ENCODE measurements at regions not wholly inside any gene's neighbourhood (a gene's known extent, or its start where the extent isn't known, plus 50 kb on each side); places are given as distances from the start of the nearest gene placed in this dataset.

DNA sequence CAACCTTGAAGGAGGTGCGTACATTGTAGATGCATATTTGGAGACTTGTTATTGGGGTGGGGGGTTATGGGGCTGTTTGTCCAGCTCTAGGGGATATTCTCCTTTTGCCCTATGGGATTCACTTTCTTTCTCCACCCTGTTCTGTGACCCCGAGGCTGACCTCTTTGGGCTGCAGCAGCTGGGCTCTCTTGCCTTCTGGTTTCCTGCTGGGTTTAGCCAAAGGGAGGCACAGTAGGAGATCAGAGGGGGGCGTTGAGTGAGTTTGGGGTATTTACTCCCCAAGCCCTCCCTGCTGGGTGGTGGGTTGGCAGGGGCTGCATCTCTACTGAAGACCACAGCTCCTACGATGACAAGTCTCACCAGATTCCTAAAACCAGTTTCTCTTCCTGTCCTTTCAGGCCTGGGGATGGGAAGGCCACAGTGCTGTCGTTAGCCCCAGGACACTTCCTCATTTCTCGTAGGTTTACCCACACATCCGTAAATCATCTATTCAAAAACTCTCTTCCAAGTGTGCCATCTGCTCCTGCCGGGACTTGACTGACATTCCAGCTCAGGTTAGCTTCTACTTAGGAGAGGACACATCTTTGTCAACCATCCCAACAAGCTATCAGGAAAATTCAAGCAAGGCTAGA is 127.1 kb downstream of the TMEM30B start:
- no peaks in the 10 kb centered on the region for H3K9me3 Mint-ChIP-seq (ENCODE audit: low read depth)
- ChIA-PET CTCF (interaction anchor here (1.2 to 1.5 kb wide), 2 partner anchors 8 to 804 kb away, joined by 3 to 5 read pairs; no protein-coding TSS in a partner anchor), POLR2A (no interaction called here)
- H3K36me3 Mint-ChIP-seq (ENCODE audit: low read depth) = no peaks in the 10 kb centered on the region
- H3K27ac Mint-ChIP-seq = no peak overlapping the region
- H3K4me3 Mint-ChIP-seq = no peak overlapping the region
- no peak for ATAC-seq
- no peaks in the 10 kb centered on the region for H3K4me1 Mint-ChIP-seq
- intact Hi-C loops (cut with DNase I, micrococcal nuclease) = no loop called here
- peaks cover 13% of the 10 kb centered on the region for H3K27me3 Mint-ChIP-seq
- no peak for DNase-seq

DNA sequence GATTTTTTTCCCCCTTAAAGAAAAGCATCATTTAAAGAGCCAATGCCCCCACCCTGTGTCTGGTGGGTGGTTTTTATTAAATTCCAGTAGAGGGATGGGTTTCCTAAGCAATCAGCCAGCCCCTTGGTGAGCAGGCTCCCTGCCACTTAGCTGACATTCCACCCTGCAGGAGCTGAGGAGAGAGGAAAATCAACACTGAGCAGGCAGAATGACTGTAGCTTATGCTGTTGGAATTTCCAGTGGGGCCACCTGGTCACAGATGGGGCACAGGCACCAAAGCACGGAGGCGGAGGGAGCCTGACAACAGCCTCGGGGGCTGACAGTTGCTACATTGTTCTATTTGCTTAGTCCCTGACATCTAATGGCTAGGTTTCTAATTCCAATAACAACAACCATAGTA is 127.7 kb downstream of the TMEM30B start:
- Mint-ChIP-seq H3K4me1 (no peaks in the 10 kb centered on the region), H3K9me3 (ENCODE audit: low read depth) (no peaks in the 10 kb centered on the region), H3K27me3 (peaks cover 13% of the 10 kb centered on the region), H3K36me3 (ENCODE audit: low read depth) (no peaks in the 10 kb centered on the region), H3K27ac (no peak overlapping the region), H3K4me3 (no peak overlapping the region)
- DNase-seq = no peak
- ChIA-PET POLR2A (no interaction called here), CTCF (no interaction called here)
- intact Hi-C loops (cut with DNase I, micrococcal nuclease) = no loop called here
- ATAC-seq = no peak

DNA sequence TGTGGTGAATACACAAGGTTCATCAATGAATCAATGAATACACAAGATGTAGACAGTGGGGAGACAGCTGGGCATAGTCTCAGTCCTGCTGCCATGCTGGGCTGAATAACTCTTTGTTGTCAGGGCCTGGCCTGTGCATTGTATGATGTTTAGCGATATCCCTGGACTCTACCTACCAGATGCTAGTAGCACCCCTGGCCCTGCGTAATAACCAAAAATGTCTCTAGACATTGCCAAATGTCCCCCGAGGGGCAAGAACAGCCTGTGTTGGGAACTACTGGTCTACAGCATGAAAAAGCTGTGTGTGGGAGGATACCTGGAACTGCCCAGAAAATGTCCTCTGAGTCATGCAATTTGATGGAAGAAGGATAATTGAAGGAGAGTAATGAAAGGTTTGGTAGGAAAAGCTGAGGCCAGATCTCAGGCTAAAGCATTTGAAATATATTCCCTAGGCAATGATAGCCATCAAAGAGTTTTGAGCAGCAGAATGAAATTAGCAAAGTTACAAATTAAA is 128.2 kb downstream of the TMEM30B start:
- CTCF ChIA-PET = no interaction called here
- H3K27ac Mint-ChIP-seq = no peak overlapping the region
- ATAC-seq = no peak
- peaks cover 13% of the 10 kb centered on the region for H3K27me3 Mint-ChIP-seq
- no peaks in the 10 kb centered on the region for H3K9me3 Mint-ChIP-seq (ENCODE audit: low read depth)
- POLR2A ChIA-PET = no interaction called here
- H3K36me3 Mint-ChIP-seq (ENCODE audit: low read depth) = no peaks in the 10 kb centered on the region
- no peaks in the 10 kb centered on the region for H3K4me1 Mint-ChIP-seq
- DNase-seq = no peak
- H3K4me3 Mint-ChIP-seq = no peak overlapping the region
- intact Hi-C loops (cut with DNase I, micrococcal nuclease) = no loop called here

DNA sequence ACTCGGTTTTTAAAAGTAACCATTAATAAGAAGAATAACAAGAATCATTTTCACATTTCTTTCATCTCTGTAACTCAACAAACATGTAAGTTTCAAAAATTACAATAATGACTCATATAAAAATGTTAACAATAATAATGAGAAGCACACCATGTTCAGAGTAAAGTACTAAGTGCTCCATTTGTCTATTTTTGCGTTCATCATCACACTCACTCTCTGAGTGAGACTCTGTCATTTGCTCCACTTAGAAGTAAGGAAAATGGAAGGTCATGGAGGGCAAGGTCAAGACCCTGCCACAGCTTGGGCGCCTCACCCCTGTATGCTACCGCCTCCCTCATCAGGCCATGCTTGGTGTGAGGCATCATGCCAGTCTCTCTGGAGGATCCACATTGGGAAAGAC is 129.9 kb downstream of the TMEM30B start:
- H3K4me3 Mint-ChIP-seq = no peak overlapping the region
- no peaks in the 10 kb centered on the region for H3K36me3 Mint-ChIP-seq (ENCODE audit: low read depth)
- no peaks in the 10 kb centered on the region for H3K9me3 Mint-ChIP-seq (ENCODE audit: low read depth)
- H3K27me3 Mint-ChIP-seq = peaks cover 11% of the 10 kb centered on the region
- ATAC-seq = no peak
- CTCF ChIA-PET = no interaction called here
- POLR2A ChIA-PET = no interaction called here
- no peaks in the 10 kb centered on the region for H3K4me1 Mint-ChIP-seq
- H3K27ac Mint-ChIP-seq = no peak overlapping the region
- intact Hi-C loops (cut with DNase I, micrococcal nuclease) = no loop called here
- no peak for DNase-seq

DNA sequence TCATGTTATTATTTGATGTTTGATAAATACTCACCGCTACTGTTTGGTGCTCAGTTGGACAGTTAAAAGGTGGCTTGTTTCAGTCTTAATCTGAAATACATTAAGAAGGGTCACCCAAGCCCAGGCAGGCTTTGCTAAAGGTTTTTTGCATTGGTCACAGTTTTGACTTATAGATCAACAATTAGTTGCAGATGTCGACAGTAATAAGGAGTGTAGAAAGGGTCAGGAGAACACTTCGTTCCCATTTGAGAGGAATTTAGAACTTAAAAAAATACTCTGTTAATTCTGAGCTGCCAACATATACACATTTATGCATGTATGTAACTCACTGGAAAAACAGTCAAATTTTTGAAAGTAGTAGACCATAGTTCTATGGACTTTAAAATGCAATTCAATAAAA is 130.3 kb downstream of the TMEM30B start:
- ATAC-seq = no peak
- no peaks in the 10 kb centered on the region for H3K9me3 Mint-ChIP-seq (ENCODE audit: low read depth)
- intact Hi-C loops (cut with DNase I, micrococcal nuclease) = no loop called here
- ChIA-PET POLR2A (interaction anchor here (0.6 kb wide), 1 partner anchor 749 kb away, joined by 3 read pairs; no protein-coding TSS in a partner anchor), CTCF (no interaction called here)
- no peaks in the 10 kb centered on the region for H3K36me3 Mint-ChIP-seq (ENCODE audit: low read depth)
- no peak overlapping the region for H3K4me3 Mint-ChIP-seq
- no peak for DNase-seq
- H3K4me1 Mint-ChIP-seq = no peaks in the 10 kb centered on the region
- no peak overlapping the region for H3K27ac Mint-ChIP-seq
- H3K27me3 Mint-ChIP-seq = peaks cover 11% of the 10 kb centered on the region

DNA sequence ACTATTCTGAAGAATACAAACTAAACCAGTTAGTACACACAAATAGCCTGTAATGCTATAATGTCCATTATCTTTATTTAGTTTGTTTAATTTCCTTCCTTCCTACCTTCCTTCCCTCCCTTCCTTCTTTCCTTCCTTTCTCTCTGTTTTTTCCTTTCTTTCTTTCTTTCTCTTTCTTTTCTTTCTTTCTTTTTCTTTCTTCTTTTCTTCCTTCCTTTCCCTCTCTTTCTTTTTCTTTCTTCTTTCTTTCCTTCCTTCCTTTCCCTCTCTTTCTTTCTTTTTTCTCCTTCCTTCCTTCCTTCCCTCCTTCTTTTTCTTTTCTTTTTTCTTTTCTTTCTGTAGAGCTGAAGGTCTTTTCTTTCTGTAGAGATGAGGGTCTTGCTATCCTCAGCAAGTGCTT is 131.2 kb downstream of the TMEM30B start:
- Mint-ChIP-seq H3K9me3 (ENCODE audit: low read depth) (peaks cover 2% of the 10 kb centered on the region), H3K4me1 (no peaks in the 10 kb centered on the region), H3K4me3 (no peak overlapping the region), H3K27me3 (peaks cover 11% of the 10 kb centered on the region), H3K36me3 (ENCODE audit: low read depth) (no peaks in the 10 kb centered on the region), H3K27ac (no peak overlapping the region)
- ChIA-PET CTCF (no interaction called here), POLR2A (no interaction called here)
- no peak for ATAC-seq
- no peak for DNase-seq
- intact Hi-C loops (cut with DNase I, micrococcal nuclease) = no loop called here

DNA sequence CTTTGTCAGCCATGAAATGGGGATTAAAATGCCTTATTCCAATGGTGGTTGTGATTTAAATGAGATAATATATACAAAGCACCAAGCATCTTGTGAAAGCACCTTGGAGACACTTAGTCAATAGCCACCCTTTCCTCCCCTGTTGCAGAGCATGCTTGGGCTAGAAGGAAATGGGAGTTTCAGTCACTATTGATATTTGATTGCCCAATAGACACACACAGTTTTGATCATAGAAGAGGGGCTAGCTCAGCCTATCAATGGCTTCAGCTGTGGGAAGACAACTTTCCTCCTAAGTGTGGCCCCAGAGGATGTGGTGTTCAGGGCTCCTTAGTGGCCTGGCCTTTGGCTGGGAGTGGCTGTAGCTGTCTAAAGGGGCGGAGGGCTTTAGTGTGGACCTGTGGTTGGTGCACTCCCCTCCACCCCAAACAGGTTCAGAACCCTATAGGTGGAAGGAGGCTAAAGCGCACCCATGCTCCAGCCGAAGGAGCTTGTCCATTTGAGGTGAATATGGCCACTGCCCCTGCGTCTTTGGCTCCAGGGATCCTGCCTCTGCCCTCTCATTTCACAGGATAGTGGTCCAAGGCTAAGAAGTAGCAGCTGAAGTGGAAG is 132.3 kb downstream of the TMEM30B start:
- intact Hi-C loops (cut with DNase I, micrococcal nuclease) = no loop called here
- Mint-ChIP-seq H3K27ac (no peak overlapping the region), H3K36me3 (ENCODE audit: low read depth) (no peaks in the 10 kb centered on the region), H3K27me3 (peaks cover 11% of the 10 kb centered on the region), H3K4me1 (no peaks in the 10 kb centered on the region), H3K4me3 (no peak overlapping the region), H3K9me3 (ENCODE audit: low read depth) (peaks cover 10% of the 10 kb centered on the region)
- POLR2A ChIA-PET = no interaction called here
- no peak for ATAC-seq
- no peak for DNase-seq
- CTCF ChIA-PET = no interaction called here

DNA sequence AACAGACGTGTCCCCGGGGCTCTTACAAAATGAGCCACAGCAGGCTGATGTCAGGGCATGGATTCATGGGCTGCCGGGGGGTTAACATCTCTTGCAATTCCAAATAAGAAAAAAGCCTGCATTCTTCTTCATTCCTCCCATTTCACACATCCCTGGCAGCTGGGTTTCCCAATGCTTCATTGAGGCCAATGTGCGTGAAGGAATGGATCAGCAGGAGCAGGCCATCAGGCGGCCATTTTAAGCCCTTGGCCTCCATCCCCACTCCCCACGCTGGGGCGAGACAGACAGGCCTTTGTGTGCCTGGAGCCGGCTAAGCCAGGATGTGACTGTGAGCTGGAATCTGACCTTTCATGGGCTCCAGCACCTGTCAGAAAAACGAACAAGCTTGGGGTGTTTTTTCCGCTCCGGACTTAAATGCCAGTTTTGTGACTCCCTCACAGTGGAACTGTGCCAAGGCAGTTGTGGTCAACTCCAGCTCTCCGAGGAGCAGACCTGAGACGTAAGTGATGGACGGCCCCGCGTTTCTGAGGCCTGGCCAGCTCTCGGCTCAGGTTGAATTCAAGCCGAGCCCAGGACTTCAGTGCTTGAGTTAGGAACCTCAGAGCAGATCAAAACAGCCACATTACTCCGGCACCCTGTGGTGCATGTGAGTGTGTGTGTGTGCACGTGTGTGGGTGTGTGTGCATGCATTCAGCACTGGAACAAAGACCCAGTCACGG is 133.1 kb downstream of the TMEM30B start:
- no peak overlapping the region for H3K4me3 Mint-ChIP-seq
- ChIA-PET POLR2A (no interaction called here), CTCF (interaction anchor here (0.9 kb wide), 1 partner anchor 21 kb away, joined by 4 read pairs; no protein-coding TSS in a partner anchor)
- intact Hi-C loops (cut with DNase I, micrococcal nuclease) = no loop called here
- no peak for DNase-seq
- no peak overlapping the region for H3K27ac Mint-ChIP-seq
- peaks cover 17% of the 10 kb centered on the region for H3K9me3 Mint-ChIP-seq (ENCODE audit: low read depth)
- no peaks in the 10 kb centered on the region for H3K4me1 Mint-ChIP-seq
- no peaks in the 10 kb centered on the region for H3K36me3 Mint-ChIP-seq (ENCODE audit: low read depth)
- H3K27me3 Mint-ChIP-seq = peaks cover 15% of the 10 kb centered on the region
- no peak for ATAC-seq

DNA sequence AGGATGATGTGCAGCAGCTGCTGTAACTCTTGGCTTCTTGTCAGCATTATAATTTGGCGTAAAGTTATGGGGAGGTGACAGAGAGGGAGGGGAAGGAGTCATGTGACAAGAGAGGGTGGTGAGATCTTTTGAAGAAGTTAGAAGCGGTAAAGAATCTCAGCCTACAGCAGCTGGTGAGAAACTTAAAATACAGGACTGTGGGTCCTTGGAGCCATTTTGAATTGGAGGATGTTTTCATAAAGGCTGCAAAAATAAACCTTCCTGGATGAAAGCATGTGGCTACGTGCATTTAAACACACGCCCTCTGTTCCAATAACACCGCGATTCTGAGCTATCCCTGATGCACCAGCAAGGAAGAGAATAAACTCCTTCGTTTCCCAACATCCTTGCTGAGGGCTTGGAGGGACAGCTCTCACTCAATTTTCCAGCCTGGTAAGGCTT is 133.7 kb downstream of the TMEM30B start:
- Mint-ChIP-seq H3K4me1 (no peaks in the 10 kb centered on the region), H3K36me3 (ENCODE audit: low read depth) (no peaks in the 10 kb centered on the region), H3K27ac (no peak overlapping the region), H3K27me3 (peaks cover 16% of the 10 kb centered on the region), H3K9me3 (ENCODE audit: low read depth) (peaks cover 19% of the 10 kb centered on the region), H3K4me3 (no peak overlapping the region)
- intact Hi-C loops (cut with DNase I, micrococcal nuclease) = no loop called here
- ATAC-seq (no peak), DNase-seq (no peak)
- ChIA-PET CTCF (interaction anchor here (0.9 to 1.2 kb wide), 2 partner anchors 21 to 520 kb away, joined by 3 to 4 read pairs; no protein-coding TSS in a partner anchor), POLR2A (no interaction called here)

DNA sequence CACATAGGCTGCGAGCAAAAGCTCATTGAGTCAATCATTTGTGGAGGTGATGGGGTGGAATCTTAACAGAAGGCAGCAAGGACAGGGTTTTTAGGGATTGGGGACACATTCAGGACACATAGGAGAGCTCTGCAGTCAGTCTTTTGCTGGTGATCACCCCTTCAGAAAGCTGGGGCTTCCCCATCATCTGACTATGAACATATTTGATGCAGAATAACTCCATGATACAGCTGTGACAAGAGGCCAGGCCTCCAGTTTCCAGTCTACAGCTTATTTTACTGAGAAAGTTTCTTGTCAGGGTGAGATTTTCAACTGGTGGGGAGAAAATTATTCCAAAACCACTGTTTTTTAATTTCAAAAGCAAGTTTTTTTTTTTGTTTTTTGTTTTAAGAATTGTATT is 134.2 kb downstream of the TMEM30B start:
- CTCF ChIA-PET = interaction anchor here (0.9 to 1.2 kb wide), 2 partner anchors 31 to 520 kb away, joined by 3 read pairs; no protein-coding TSS in a partner anchor

DNA sequence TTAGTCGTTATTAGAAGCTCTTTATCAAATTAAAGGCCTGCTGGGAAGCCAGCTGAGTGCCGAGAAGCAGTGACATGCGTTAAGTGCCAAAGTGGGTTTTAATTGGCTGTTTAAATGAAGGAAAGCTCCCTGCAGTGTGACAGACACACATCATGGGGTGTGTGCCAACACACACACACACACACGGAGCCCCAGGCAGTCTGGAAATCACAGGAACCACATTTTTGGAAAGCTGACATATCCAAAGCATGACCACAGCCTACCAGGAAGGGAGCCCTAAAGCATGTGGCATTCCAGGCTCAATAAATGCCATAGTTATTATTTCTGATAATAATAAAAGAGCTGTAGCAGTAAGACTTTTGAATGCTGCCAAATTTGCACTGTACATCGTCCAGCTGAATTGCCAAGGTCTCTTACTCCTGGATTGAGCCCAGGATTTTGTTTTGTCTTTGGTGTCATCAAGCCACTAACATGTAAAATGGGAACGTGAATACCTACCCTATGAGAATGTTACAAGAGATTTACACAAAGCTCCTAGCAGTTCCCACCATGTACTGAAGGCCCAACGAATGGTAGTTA is 135.1 kb downstream of the TMEM30B start:
- Mint-ChIP-seq H3K4me3 (no peak overlapping the region), H3K36me3 (ENCODE audit: low read depth) (no peaks in the 10 kb centered on the region), H3K27me3 (peaks cover 13% of the 10 kb centered on the region), H3K27ac (no peak overlapping the region), H3K4me1 (no peaks in the 10 kb centered on the region), H3K9me3 (ENCODE audit: low read depth) (peaks cover 19% of the 10 kb centered on the region)
- intact Hi-C loops (cut with DNase I, micrococcal nuclease) = no loop called here
- DNase-seq = no peak
- ChIA-PET POLR2A (no interaction called here), CTCF (interaction anchor here (0.9 to 1.6 kb wide), 3 partner anchors 9 to 519 kb away, joined by 3 to 5 read pairs (median 3); no protein-coding TSS in a partner anchor)
- ATAC-seq = no peak

More for the DNA sequence above, 134.2 kb downstream of the TMEM30B start:
- Mint-ChIP-seq H3K9me3 (ENCODE audit: low read depth) (peaks cover 19% of the 10 kb centered on the region), H3K27ac (no peak overlapping the region), H3K36me3 (ENCODE audit: low read depth) (no peaks in the 10 kb centered on the region), H3K4me3 (no peak overlapping the region), H3K4me1 (no peaks in the 10 kb centered on the region), H3K27me3 (peaks cover 16% of the 10 kb centered on the region)
- ATAC-seq = no peak
- POLR2A ChIA-PET = no interaction called here
- DNase-seq = no peak
- intact Hi-C loops (cut with DNase I, micrococcal nuclease) = no loop called here

Data from activated CD4-positive, alpha-beta T cell treated with anti-CD3 and anti-CD28 coated beads for 36 hours (primary cell).